ENCODE measurements at regions not wholly inside any gene's neighbourhood (a gene's known extent, or its start where the extent isn't known, plus 50 kb on each side); places are given as distances from the start of the nearest gene placed in this dataset.

GRCh38 chr2:84288293-84288692, 170.8 kb downstream of the SUCLG1 start:
- intact Hi-C loops (cut with DNase I) = no loop called here

GRCh38 chr2:84286878-84287277, 172.2 kb downstream of the SUCLG1 start:
- intact Hi-C loops (cut with DNase I) = no loop called here
- no peak overlapping the region for H3K27ac ChIP-seq
- TF ChIP-seq CTCF (IDR thresholded peaks at IDR 0.05) = no peak
- no peaks in the 10 kb centered on the region for H3K36me3 ChIP-seq
- H3K27me3 ChIP-seq (ENCODE audit: low read depth) = no peaks in the 10 kb centered on the region
- no peak for DNase-seq
- no peaks in the 10 kb centered on the region for H3K9me3 ChIP-seq
- no peak overlapping the region for H3K4me3 ChIP-seq
- H3K4me1 ChIP-seq = no peaks in the 10 kb centered on the region
- ATAC-seq = no peak

More at GRCh38 chr2:84288293-84288692, 170.8 kb downstream of the SUCLG1 start:
- DNase-seq (no peak), ATAC-seq (no peak)
- Histone ChIP-seq H3K4me3 (no peak overlapping the region), H3K36me3 (no peaks in the 10 kb centered on the region), H3K9me3 (no peaks in the 10 kb centered on the region), H3K4me1 (no peaks in the 10 kb centered on the region), H3K27ac (no peak overlapping the region), H3K27me3 (ENCODE audit: low read depth) (no peaks in the 10 kb centered on the region)
- no peak for TF ChIP-seq CTCF (IDR thresholded peaks at IDR 0.05)

- DNase-seq (no peak), ATAC-seq (no peak)
- Histone ChIP-seq H3K4me3 (no peak overlapping the region), H3K36me3 (no peaks in the 10 kb centered on the region), H3K9me3 (no peaks in the 10 kb centered on the region), H3K27ac (no peak overlapping the region), H3K27me3 (ENCODE audit: low read depth) (no peaks in the 10 kb centered on the region), H3K4me1 (no peaks in the 10 kb centered on the region)
- intact Hi-C loops (cut with DNase I) = no loop called here
- TF ChIP-seq CTCF (IDR thresholded peaks at IDR 0.05) = no peak
Measured at GRCh38 chr2:84285056-84285747, 173.9 kb downstream of the SUCLG1 start.

- Histone ChIP-seq H3K36me3 (no peaks in the 10 kb centered on the region), H3K4me3 (no peak overlapping the region), H3K4me1 (no peaks in the 10 kb centered on the region), H3K9me3 (no peaks in the 10 kb centered on the region), H3K27me3 (ENCODE audit: low read depth) (no peaks in the 10 kb centered on the region), H3K27ac (no peak overlapping the region)
- TF ChIP-seq CTCF (IDR thresholded peaks at IDR 0.05) = no peak
- intact Hi-C loops (cut with DNase I) = no loop called here
- no peak for DNase-seq
- ATAC-seq = no peak
Measured at GRCh38 chr2:84283506-84283905, 175.6 kb downstream of the SUCLG1 start.

- Histone ChIP-seq H3K4me1 (no peaks in the 10 kb centered on the region), H3K27me3 (ENCODE audit: low read depth) (no peaks in the 10 kb centered on the region), H3K4me3 (no peak overlapping the region), H3K36me3 (no peaks in the 10 kb centered on the region), H3K9me3 (no peaks in the 10 kb centered on the region), H3K27ac (no peak overlapping the region)
- ATAC-seq = no peak
- intact Hi-C loops (cut with DNase I) = no loop called here
- no peak for DNase-seq
- no peak for TF ChIP-seq CTCF (IDR thresholded peaks at IDR 0.05)
Measured at GRCh38 chr2:84281510-84281909, 177.6 kb downstream of the SUCLG1 start.
